ENCODE measurements at regions not wholly inside any gene's neighbourhood (a gene's known extent, or its start where the extent isn't known, plus 50 kb on each side); places are given as distances from the start of the nearest gene placed in this dataset.

DNA sequence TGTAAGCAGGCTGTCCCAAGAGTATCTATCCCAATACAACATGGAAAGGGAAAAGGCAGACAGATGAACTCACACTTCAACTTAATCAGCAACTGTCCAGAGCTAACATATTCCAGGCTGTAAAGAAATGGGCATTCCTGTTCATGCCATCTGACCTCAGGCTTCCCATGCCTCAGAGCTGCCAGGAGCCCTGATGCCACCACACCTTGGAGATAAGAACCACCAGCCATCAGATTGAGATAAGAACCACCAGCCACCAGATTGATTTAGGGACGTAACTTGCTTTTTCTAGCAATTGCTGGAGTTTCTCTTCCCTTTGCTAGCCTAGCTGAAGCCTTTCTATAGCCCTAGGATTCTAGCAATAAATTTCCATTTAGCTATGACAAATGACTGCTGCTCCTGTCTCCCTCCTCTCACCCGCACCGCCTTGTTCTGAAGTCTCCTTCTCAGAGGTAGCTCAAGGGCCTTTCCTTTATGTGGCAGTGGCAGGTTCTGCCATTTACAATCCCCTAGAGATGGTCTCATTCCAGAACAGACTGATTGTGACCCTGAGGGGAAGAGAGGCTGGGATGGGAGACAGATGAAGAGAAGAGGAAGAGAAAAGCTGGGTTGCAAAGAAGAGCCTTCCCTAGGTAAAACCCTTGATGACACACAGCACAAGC lies 88.0 kb upstream of the CTTNBP2NL start:
- DNase-seq (ENCODE audit: extremely low read depth in 1 of 4, low spot score in 3 of 4), result no peak
- H3K9me1 ChIP-seq (ENCODE audit: control insufficient read depth, insufficient read depth, low read length), result no peaks in the 10 kb centered on the region
- H2AFZ ChIP-seq (ENCODE audit: low read depth, low read length), result no peak overlapping the region
- ATAC-seq, result no peak
- H3K27me3 ChIP-seq (ENCODE audit: control insufficient read depth in 2 of 2, insufficient read depth in 2 of 2, low read length in 2 of 2), result peaks cover 5 to 11% of the 10 kb centered on the region in 2 experiments; a peak in 3 of 5 replicates
- H3K4me2 ChIP-seq (ENCODE audit: insufficient read depth, low read length), result no peak overlapping the region
- BruUV-seq (replicated peaks), result no TSS peak
- H3K9me3 ChIP-seq (replicated peaks; ENCODE audit: control insufficient read depth, insufficient read depth, low read depth, low read length), result no peaks in the 10 kb centered on the region
- WGBS (ENCODE audit: insufficient coverage, low coverage, missing lambda C conversion rate), result 3% methylated on average over 3 of the region's 3 CpGs
- H3K4me3 ChIP-seq, result no peak overlapping the region
- no peaks in the 10 kb centered on the region; a peak in 1 of 5 replicates for H3K4me1 ChIP-seq (replicated peaks in 1 of 2; ENCODE audit: control insufficient read depth in 2 of 2, insufficient read depth in 2 of 2, low read length in 2 of 2)
- intact Hi-C loops (cut with micrococcal nuclease), result no loop called here
- H3K27ac ChIP-seq (ENCODE audit: extremely low read depth, low read depth, low read length), result no peak overlapping the region
- H4K20me1 ChIP-seq (replicated peaks; ENCODE audit: control insufficient read depth, insufficient read depth, low read length), result no peaks in the 10 kb centered on the region
- TF ChIP-seq ZNF24 (IDR thresholded peaks at IDR 0.05), result no peak
- no peak for TF ChIP-seq HEY1 (CRISPR knock-in tag; IDR thresholded peaks at IDR 0.05; ENCODE audit: borderline replicate concordance)
- TF ChIP-seq HOXB6 (CRISPR knock-in tag; IDR thresholded peaks at IDR 0.05; ENCODE audit: borderline replicate concordance), result no peak
- TF ChIP-seq, protein P1, sequence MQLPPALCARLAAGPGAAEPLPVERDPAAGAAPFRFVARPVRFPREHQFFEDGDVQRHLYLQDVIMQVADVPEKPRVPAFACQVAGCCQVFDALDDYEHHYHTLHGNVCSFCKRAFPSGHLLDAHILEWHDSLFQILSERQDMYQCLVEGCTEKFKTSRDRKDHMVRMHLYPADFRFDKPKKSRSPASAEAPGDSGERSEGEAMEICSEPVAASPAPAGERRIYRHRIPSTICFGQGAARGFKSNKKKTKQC (CRISPR knock-in tag; IDR thresholded peaks at IDR 0.05), result no peak
- no peak overlapping the region for H3K9ac ChIP-seq (ENCODE audit: insufficient read depth in 1 of 2, low read depth in 2 of 2, low read length in 2 of 2)
- ChIA-PET CTCF (ENCODE audit: low intra/inter-chr PET ratio) (no interaction called here), POLR2A (interaction anchor here (1.7 to 1.8 kb wide), 2 partner anchors 9 to 19 kb away, joined by 4 to 5 read pairs; no protein-coding TSS in a partner anchor)
- in situ Hi-C loops (cut with MboI), result no loop called here
- H3K79me2 ChIP-seq (ENCODE audit: control insufficient read depth, insufficient read depth, low read length), result no peaks in the 10 kb centered on the region
- FAIRE-seq, result no peak
- no peaks in the 10 kb centered on the region for H3K36me3 ChIP-seq (ENCODE audit: control insufficient read depth, insufficient read depth, low read length)

DNA sequence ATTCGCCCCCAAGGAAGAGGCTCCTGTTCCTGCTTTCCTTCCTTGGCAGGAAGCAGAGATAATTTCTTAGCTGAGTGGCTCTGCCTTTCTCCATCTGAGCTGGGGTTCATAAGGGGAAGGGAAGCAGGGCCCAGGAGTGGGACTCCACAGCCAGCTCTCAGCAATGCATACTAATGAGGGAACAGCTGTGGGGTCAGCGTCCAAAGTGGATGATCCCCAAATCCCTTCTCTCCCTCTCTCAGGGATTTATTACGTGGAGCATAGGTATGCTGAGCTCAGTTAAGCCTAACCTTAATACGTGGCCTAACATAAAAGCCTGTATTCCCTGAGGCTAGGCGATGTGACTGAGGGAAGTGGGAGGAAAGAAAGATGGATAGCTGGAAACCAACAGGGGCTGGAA lies 87.3 kb upstream of the CTTNBP2NL start:
- 3% methylated on average over 5 of the region's 5 CpGs for WGBS (ENCODE audit: insufficient coverage, low coverage, missing lambda C conversion rate)
- TF ChIP-seq ATF7 (IDR thresholded peaks at IDR 0.05) (no peak), PRPF4 (IDR thresholded peaks at IDR 0.05; ENCODE audit: insufficient read depth, low read depth, low read length, poor library complexity, severe bottlenecking) (no peak)
- TF ChIP-seq, protein P2, sequence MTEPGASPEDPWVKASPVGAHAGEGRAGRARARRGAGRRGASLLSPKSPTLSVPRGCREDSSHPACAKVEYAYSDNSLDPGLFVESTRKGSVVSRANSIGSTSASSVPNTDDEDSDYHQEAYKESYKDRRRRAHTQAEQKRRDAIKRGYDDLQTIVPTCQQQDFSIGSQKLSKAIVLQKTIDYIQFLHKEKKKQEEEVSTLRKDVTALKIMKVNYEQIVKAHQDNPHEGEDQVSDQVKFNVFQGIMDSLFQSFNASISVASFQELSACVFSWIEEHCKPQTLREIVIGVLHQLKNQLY (CRISPR knock-in tag; conservative IDR thresholded peaks at IDR 0.05), result no peak
- TF ChIP-seq, protein P3, sequence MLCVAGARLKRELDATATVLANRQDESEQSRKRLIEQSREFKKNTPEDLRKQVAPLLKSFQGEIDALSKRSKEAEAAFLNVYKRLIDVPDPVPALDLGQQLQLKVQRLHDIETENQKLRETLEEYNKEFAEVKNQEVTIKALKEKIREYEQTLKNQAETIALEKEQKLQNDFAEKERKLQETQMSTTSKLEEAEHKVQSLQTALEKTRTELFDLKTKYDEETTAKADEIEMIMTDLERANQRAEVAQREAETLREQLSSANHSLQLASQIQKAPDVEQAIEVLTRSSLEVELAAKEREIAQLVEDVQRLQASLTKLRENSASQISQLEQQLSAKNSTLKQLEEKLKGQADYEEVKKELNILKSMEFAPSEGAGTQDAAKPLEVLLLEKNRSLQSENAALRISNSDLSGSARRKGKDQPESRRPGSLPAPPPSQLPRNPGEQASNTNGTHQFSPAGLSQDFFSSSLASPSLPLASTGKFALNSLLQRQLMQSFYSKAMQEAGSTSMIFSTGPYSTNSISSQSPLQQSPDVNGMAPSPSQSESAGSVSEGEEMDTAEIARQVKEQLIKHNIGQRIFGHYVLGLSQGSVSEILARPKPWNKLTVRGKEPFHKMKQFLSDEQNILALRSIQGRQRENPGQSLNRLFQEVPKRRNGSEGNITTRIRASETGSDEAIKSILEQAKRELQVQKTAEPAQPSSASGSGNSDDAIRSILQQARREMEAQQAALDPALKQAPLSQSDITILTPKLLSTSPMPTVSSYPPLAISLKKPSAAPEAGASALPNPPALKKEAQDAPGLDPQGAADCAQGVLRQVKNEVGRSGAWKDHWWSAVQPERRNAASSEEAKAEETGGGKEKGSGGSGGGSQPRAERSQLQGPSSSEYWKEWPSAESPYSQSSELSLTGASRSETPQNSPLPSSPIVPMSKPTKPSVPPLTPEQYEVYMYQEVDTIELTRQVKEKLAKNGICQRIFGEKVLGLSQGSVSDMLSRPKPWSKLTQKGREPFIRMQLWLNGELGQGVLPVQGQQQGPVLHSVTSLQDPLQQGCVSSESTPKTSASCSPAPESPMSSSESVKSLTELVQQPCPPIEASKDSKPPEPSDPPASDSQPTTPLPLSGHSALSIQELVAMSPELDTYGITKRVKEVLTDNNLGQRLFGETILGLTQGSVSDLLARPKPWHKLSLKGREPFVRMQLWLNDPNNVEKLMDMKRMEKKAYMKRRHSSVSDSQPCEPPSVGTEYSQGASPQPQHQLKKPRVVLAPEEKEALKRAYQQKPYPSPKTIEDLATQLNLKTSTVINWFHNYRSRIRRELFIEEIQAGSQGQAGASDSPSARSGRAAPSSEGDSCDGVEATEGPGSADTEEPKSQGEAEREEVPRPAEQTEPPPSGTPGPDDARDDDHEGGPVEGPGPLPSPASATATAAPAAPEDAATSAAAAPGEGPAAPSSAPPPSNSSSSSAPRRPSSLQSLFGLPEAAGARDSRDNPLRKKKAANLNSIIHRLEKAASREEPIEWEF (CRISPR knock-in tag; IDR thresholded peaks at IDR 0.05), result no peak

More for the DNA sequence above, 87.3 kb upstream of the CTTNBP2NL start:
- Histone ChIP-seq H2AFZ (ENCODE audit: low read depth, low read length) (no peak overlapping the region), H3K9me1 (ENCODE audit: control insufficient read depth, insufficient read depth, low read length) (no peaks in the 10 kb centered on the region), H3K36me3 (ENCODE audit: control insufficient read depth, insufficient read depth, low read length) (no peaks in the 10 kb centered on the region), H3K79me2 (ENCODE audit: control insufficient read depth, insufficient read depth, low read length) (no peaks in the 10 kb centered on the region), H3K27ac (ENCODE audit: extremely low read depth, low read depth, low read length) (no peak overlapping the region), H4K20me1 (replicated peaks; ENCODE audit: control insufficient read depth, insufficient read depth, low read length) (no peaks in the 10 kb centered on the region), H3K4me2 (ENCODE audit: insufficient read depth, low read length) (no peak overlapping the region), H3K27me3 (ENCODE audit: control insufficient read depth in 2 of 2, insufficient read depth in 2 of 2, low read length in 2 of 2) (peaks cover 5 to 11% of the 10 kb centered on the region in 2 experiments; a peak in 3 of 5 replicates), H3K9me3 (replicated peaks; ENCODE audit: control insufficient read depth, insufficient read depth, low read depth, low read length) (no peaks in the 10 kb centered on the region), H3K9ac (ENCODE audit: insufficient read depth in 1 of 2, low read depth in 2 of 2, low read length in 2 of 2) (no peak overlapping the region), H3K4me3 (no peak overlapping the region), H3K4me1 (replicated peaks in 1 of 2; ENCODE audit: control insufficient read depth in 2 of 2, insufficient read depth in 2 of 2, low read length in 2 of 2) (no peaks in the 10 kb centered on the region; a peak in 1 of 5 replicates)
- intact Hi-C loops (cut with micrococcal nuclease) (no loop called here), in situ Hi-C loops (cut with MboI) (no loop called here)
- no peak for ATAC-seq
- POLR2A ChIA-PET, result interaction anchor here (0.6 to 1.8 kb wide), 3 partner anchors 9 to 967 kb away, joined by 3 to 5 read pairs (median 4); no protein-coding TSS in a partner anchor
- no peak for FAIRE-seq
- CTCF ChIA-PET (ENCODE audit: low intra/inter-chr PET ratio), result no interaction called here
- BruUV-seq (replicated peaks), result no TSS peak
- no peak for DNase-seq (ENCODE audit: extremely low read depth in 1 of 4, low spot score in 3 of 4)

All from K562 (cell line).